ENCODE measurements at regions not wholly inside any gene's neighbourhood (a gene's known extent, or its start where the extent isn't known, plus 50 kb on each side); places are given as distances from the start of the nearest gene placed in this dataset.
A peak's percentile ranks its signal among the peaks of the same experiment; 100 is the strongest.
"Not testable (repeated sequence)": the region's sequence is repeated elsewhere in the genome, so short reads cannot be mapped to it uniquely, and the experiment has no call there.

DNA sequence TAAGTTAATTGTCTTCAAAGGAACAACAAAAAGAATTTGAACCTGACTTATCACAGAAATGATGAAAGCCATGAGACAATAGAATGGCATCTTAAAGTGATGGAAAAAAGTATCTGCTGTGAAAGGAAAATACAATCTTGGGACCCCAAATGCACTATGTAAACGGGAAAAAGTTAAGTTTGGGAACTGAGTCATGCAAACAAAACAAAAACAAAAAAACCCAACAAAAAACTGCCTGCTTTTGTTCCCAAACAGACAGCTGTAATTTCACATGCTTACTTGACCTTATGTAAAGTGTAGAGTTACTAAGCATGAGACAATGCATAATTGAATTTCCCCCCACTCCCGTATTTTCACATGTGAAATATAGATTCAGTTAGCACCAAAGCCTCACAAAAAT is 122.1 kb upstream of the RBMS1 start:
- intact Hi-C loops (cut with micrococcal nuclease) = no loop called here

DNA sequence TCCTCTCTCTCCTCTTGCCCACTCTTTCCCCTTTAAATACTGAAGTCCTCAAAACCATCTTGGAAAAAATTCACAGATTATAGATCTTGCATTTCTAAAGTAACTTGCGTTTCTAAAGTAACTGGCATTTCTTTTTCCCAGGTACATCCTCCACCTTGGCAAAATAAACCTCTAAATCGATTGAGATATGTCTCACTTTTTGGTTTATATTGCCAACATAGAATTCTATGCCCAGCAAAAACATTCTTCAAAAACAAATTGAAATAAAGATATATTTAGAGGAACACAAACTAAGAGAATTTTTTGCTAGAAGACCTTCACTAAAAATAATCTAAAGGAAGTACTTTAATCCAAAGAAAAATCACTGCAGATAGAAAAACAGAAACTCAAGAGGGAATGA is 122.5 kb upstream of the RBMS1 start:
- H3K27me3 ChIP-seq (ENCODE audit: low read depth) = no peaks in the 10 kb centered on the region
- TF ChIP-seq, protein P1, sequence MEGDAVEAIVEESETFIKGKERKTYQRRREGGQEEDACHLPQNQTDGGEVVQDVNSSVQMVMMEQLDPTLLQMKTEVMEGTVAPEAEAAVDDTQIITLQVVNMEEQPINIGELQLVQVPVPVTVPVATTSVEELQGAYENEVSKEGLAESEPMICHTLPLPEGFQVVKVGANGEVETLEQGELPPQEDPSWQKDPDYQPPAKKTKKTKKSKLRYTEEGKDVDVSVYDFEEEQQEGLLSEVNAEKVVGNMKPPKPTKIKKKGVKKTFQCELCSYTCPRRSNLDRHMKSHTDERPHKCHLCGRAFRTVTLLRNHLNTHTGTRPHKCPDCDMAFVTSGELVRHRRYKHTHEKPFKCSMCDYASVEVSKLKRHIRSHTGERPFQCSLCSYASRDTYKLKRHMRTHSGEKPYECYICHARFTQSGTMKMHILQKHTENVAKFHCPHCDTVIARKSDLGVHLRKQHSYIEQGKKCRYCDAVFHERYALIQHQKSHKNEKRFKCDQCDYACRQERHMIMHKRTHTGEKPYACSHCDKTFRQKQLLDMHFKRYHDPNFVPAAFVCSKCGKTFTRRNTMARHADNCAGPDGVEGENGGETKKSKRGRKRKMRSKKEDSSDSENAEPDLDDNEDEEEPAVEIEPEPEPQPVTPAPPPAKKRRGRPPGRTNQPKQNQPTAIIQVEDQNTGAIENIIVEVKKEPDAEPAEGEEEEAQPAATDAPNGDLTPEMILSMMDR (IDR thresholded peaks at IDR 0.05; ENCODE audit: borderline replicate concordance) = no peak

More for the DNA sequence above, 122.1 kb upstream of the RBMS1 start:
- no peaks in the 10 kb centered on the region for H3K36me3 ChIP-seq
- no peak for DNase-seq
- TF ChIP-seq, protein P1 (IDR thresholded peaks at IDR 0.05; ENCODE audit: borderline replicate concordance) = no peak
- H3K4me3 ChIP-seq = no peak overlapping the region
- peaks cover 5% of the 10 kb centered on the region for H3K4me1 ChIP-seq
- no peaks in the 10 kb centered on the region for H3K27me3 ChIP-seq (ENCODE audit: low read depth)
- H3K9me3 ChIP-seq (replicated peaks) = peaks cover 21% of the 10 kb centered on the region
- H3K27ac ChIP-seq (replicated peaks) = no peak overlapping the region

DNA sequence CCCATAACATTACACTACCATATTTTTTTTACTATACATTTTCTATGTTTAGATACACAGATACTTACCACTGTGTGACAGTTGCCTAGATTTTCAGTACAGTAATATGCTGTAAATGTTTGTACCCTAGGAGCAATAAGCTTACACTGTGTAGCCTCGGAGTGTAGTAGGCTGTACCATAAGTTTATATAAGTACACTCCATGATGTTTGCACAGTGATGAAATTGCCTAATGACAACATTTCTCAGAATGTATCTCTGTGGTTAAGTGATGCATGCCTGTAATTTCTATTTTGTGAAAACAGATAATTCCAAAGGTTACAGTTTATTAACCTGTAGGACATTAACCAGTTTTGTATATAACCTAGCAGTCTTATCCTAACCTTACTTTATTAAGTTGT is 128.1 kb upstream of the RBMS1 start:
- no peaks in the 10 kb centered on the region for H3K27me3 ChIP-seq (ENCODE audit: low read depth)
- no peak for DNase-seq
- no peaks in the 10 kb centered on the region for H3K36me3 ChIP-seq
- TF ChIP-seq, protein P1 (IDR thresholded peaks at IDR 0.05; ENCODE audit: borderline replicate concordance) = no peak
- H3K27ac ChIP-seq (replicated peaks) = no peak overlapping the region
- H3K4me3 ChIP-seq = no peak overlapping the region
- intact Hi-C loops (cut with micrococcal nuclease) = no loop called here
- H3K4me1 ChIP-seq = no peaks in the 10 kb centered on the region
- H3K9me3 ChIP-seq (replicated peaks) = peaks cover 21% of the 10 kb centered on the region

More for the DNA sequence above, 122.5 kb upstream of the RBMS1 start:
- DNase-seq = no peak
- Histone ChIP-seq H3K4me1 (peaks cover under 1% of the 10 kb centered on the region), H3K27ac (replicated peaks) (no peak overlapping the region), H3K36me3 (no peaks in the 10 kb centered on the region), H3K4me3 (no peak overlapping the region), H3K9me3 (replicated peaks) (peaks cover 21% of the 10 kb centered on the region)
- intact Hi-C loops (cut with micrococcal nuclease) = no loop called here

DNA sequence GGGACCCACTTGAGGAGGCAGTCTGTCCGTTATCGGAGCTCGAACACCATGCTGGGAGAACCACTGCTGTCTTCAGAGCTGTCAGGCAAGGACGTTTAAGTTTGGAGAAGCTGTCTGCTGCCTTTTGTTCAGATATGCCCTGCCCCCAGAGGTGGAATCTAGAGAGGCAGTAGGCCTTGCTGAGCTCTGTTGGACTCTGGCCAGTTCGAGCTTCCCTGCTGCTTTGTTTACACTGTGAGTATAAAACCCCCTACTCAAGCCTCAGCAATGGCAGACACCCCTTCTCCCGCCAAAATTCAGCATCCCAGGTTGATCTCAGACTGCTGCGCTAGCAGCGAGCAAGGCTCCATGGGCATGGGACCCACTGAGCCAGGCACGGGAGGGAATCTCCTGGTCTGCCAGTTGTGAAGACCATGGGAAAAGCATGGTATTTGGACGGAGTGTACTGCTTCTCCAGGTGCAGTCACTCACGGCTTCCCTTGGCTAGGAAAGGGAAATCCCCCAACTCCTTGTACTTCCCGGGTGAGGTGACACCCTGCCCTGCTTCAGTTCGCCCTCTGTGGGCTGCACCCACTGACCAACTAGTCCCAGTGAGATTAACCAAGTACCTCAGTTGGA is 134.5 kb upstream of the RBMS1 start:
- DNase-seq = peak; percentile 18
- TF ChIP-seq, protein P1 (IDR thresholded peaks at IDR 0.05; ENCODE audit: borderline replicate concordance) = peak; percentile 12
- Histone ChIP-seq H3K9me3 (replicated peaks) (peaks cover 13% of the 10 kb centered on the region), H3K4me1 (peaks cover 25% of the 10 kb centered on the region)
- H3K4me3 ChIP-seq; H3K27me3 ChIP-seq (ENCODE audit: low read depth); H3K36me3 ChIP-seq; H3K27ac ChIP-seq (replicated peaks); intact Hi-C loops (cut with micrococcal nuclease): not testable (repeated sequence)

DNA sequence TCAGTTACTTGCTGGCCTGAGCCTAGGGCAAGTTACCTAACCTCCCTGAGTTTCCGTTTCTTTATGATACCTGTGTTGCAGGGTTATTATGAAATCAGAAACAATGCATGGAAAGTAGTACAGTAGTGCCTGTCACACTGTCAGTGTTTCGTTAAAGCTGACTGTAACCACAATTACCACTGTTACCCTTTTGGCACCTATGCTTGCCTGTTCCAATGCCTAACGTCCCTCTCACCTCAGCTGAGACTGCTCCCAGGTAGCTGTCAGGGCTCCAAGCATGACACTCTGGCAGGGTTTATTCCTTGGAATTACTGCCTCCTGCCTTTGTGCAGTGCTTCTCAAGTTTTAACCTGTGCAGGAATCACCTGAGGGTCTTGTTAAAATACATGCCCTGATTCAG is 135.2 kb upstream of the RBMS1 start:
- Histone ChIP-seq H3K27ac (replicated peaks) (no peak overlapping the region), H3K4me3 (no peak overlapping the region), H3K9me3 (replicated peaks) (peaks cover 9% of the 10 kb centered on the region), H3K36me3 (no peaks in the 10 kb centered on the region), H3K4me1 (peaks cover 25% of the 10 kb centered on the region), H3K27me3 (ENCODE audit: low read depth) (no peaks in the 10 kb centered on the region)
- TF ChIP-seq, protein P1 (IDR thresholded peaks at IDR 0.05; ENCODE audit: borderline replicate concordance) = no peak
- no peak for DNase-seq
- intact Hi-C loops (cut with micrococcal nuclease) = no loop called here
